HCT116 (cell line): ENCODE measurements at regions not wholly inside any gene's neighbourhood (a gene's known extent, or its start where the extent isn't known, plus 50 kb on each side); places are given as distances from the start of the nearest gene placed in this dataset.

Experiments
- ATAC-seq: fragments of 200-7000 bp; cut with Tn5 transposase; 2 replicates; pipeline ENCODE4 v1.9.1; 2020; ENCODE audit warnings: mild to moderate bottlenecking, moderate library complexity
- BruUV-seq: library from RNA; stranded (reverse); fragments of 400-500 nt; replicated peaks from 2 replicates; lab custom pipeline; 2021; lab: Mats Ljungman, UMichigan
- CTCF ChIA-PET: fragments of 300-600 bp; sonication (Branson Sonifier 250); formaldehyde crosslinking; loops from one replicate; lab custom pipeline; 2021; ENCODE audit warnings: antibody characterized with exemption; lab: Charles Lee
- POLR2A ChIA-PET: fragments of 300-600, 350-600 bp; sonication (Branson Sonifier 250); formaldehyde crosslinking; loops from one replicate; lab custom pipeline; 2021; ENCODE audit warnings: antibody characterized with exemption; lab: Charles Lee
- RAD21 ChIA-PET, 2 experiments: fragments of 300-600 bp; sonication (Branson Sonifier 250); formaldehyde crosslinking; loops; one replicate each; lab custom pipeline; 2023; ENCODE audit warnings: low total read pairs in 2 of 2; ENCODE audit not compliant: uncharacterized antibody in 2 of 2, unreplicated experiment in 2 of 2, low non-redundant PET in 1 of 2; lab: Charles Lee
- DNase-seq: peaks from one replicate; pipeline ENCODE4 v3.0.0-alpha.2; 2010; ENCODE audit warnings: low read depth, low spot score
- H2AFZ ChIP-seq: fragments of 200-600 bp; shearing (Covaris generic), sonication (generic); 2 replicates; pipeline ENCODE4 v1.6.1; 2017; ENCODE audit warnings: low read depth, mixed run types, mixed read lengths, antibody characterized with exemption, low read length; ENCODE audit not compliant: poor library complexity, severe bottlenecking
- H3K27ac ChIP-seq: 2 replicates; pipeline ENCODE4 v1.5.1; 2012; ENCODE audit warnings: low read depth, low read length
- H3K27me3 ChIP-seq: fragments of 200-600 bp; sonication (generic); 2 replicates; pipeline ENCODE4 v1.6.1; 2016; ENCODE audit warnings: mixed run types, low read length, mixed read lengths; ENCODE audit not compliant: insufficient read depth
- H3K36me3 ChIP-seq, 2 experiments: fragments of 200-500 bp in 1 of 2; fragments of 200-600 bp in 1 of 2; sonication (Bioruptor generic) in 1 of 2; sonication (generic) in 1 of 2; 2 replicates each; pipeline versions ENCODE4 v1.5.1 to v1.6.1; 2014 to 2016; ENCODE audit warnings: low read length in 2 of 2, inconsistent platforms in 1 of 2, mixed read lengths in 1 of 2, mixed run types in 1 of 2; ENCODE audit not compliant: insufficient read depth in 2 of 2, control insufficient read depth in 1 of 2
- H3K4me1 ChIP-seq, 2 experiments: fragments of 200-600 bp in 1 of 2; sonication (generic) in 1 of 2; 2 replicates each; pipeline versions ENCODE4 v1.5.1 to v1.6.1; 2012 to 2017; ENCODE audit warnings: low read length in 2 of 2, inconsistent platforms in 1 of 2, mild to moderate bottlenecking in 1 of 2, mixed read lengths in 1 of 2, mixed run types in 1 of 2, moderate library complexity in 1 of 2; ENCODE audit not compliant: insufficient read depth in 2 of 2, control insufficient read depth in 1 of 2
- H3K4me2 ChIP-seq: fragments of 200-600 bp; sonication (generic); 2 replicates; pipeline ENCODE4 v1.6.1; 2017; ENCODE audit warnings: mixed run types, low read length, mixed read lengths
- H3K4me3 ChIP-seq, 2 experiments: fragments of 200-600 bp in 1 of 2; sonication (generic) in 1 of 2; replicated peaks in 1 of 2; 2 replicates each; pipeline ENCODE4 v1.5.1; 2011 to 2016; ENCODE audit warnings: low read length in 2 of 2, control low read depth in 1 of 2, low read depth in 1 of 2, mild to moderate bottlenecking in 1 of 2, mixed read lengths in 1 of 2, mixed run types in 1 of 2
- H3K79me2 ChIP-seq: fragments of 200-600 bp; sonication (generic); 2 replicates; pipeline ENCODE4 v1.6.1; 2017; ENCODE audit warnings: mild to moderate bottlenecking, mixed run types, low read length, moderate library complexity, mixed read lengths; ENCODE audit not compliant: insufficient read depth
- H3K9ac ChIP-seq: fragments of 200-600 bp; sonication (generic); 2 replicates; pipeline ENCODE4 v1.6.1; 2016; ENCODE audit warnings: low read length, mixed read lengths
- H3K9me2 ChIP-seq: fragments of 200-600 bp; sonication (generic), shearing (Covaris generic); 2 replicates; pipeline ENCODE4 v1.6.1; 2017; ENCODE audit warnings: mixed run types, mild to moderate bottlenecking, moderate library complexity; ENCODE audit not compliant: insufficient read depth
- H3K9me3 ChIP-seq, 2 experiments: fragments of 200-500 bp in 1 of 2; fragments of 200-600 bp in 1 of 2; sonication (Bioruptor generic) in 1 of 2; sonication (generic) in 1 of 2; 2 replicates each; pipeline ENCODE4 v1.6.1; 2014 to 2017; ENCODE audit warnings: low read length in 2 of 2, mixed read lengths in 2 of 2, inconsistent platforms in 1 of 2, low read depth in 1 of 2, mild to moderate bottlenecking in 1 of 2, mixed run types in 1 of 2, moderate library complexity in 1 of 2; ENCODE audit not compliant: control insufficient read depth in 1 of 2, insufficient read depth in 1 of 2
- H4K20me1 ChIP-seq: fragments of 200-600 bp; sonication (generic), shearing (Covaris generic); 2 replicates; pipeline ENCODE4 v1.6.1; 2017; ENCODE audit warnings: mixed run types, mild to moderate bottlenecking, moderate library complexity; ENCODE audit not compliant: insufficient read depth
- CEBPB ChIP-seq: IDR thresholded peaks from 2 replicates; pipeline ENCODE4 v1.6.1; 2012; ENCODE audit warnings: low read depth
- CTCF ChIP-seq, 3 experiments: fragments of 200-600 bp in 1 of 3; sonication (generic) in 1 of 3; IDR thresholded peaks in 2 of 3; conservative IDR thresholded peaks in 1 of 3; 2 replicates each; pipeline ENCODE4 v1.5.1; 2012 to 2017; ENCODE audit warnings: low read depth in 2 of 3, low read length in 2 of 3, antibody characterized with exemption in 1 of 3, borderline replicate concordance in 1 of 3, control low read depth in 1 of 3, mild to moderate bottlenecking in 1 of 3, mixed read lengths in 1 of 3, mixed run types in 1 of 3, moderate library complexity in 1 of 3; ENCODE audit not compliant: insufficient read depth in 1 of 3
- FOSL1 ChIP-seq: IDR thresholded peaks from 2 replicates; pipeline ENCODE4 v1.6.1; 2012; ENCODE audit warnings: low read depth
- JUND ChIP-seq: IDR thresholded peaks from 2 replicates; pipeline ENCODE4 v1.6.1; 2012
- MAX ChIP-seq: IDR thresholded peaks from 2 replicates; pipeline ENCODE4 v1.6.1; 2012
- POLR2A ChIP-seq: IDR thresholded peaks from 2 replicates; pipeline ENCODE4 v1.7.0; 2011; ENCODE audit warnings: borderline replicate concordance; ENCODE audit not compliant: insufficient read depth, insufficient read length; ENCODE audit errors: extremely low read depth
- POLR2AphosphoS5 ChIP-seq: IDR thresholded peaks from 2 replicates; pipeline ENCODE4 v1.6.1; 2011; ENCODE audit warnings: mild to moderate bottlenecking, low read depth, low read length, moderate library complexity
- RAD21 ChIP-seq: IDR thresholded peaks from 2 replicates; pipeline ENCODE4 v1.6.1; 2012; ENCODE audit warnings: low read depth, mild to moderate bottlenecking
- SIN3A ChIP-seq: IDR thresholded peaks from 2 replicates; pipeline ENCODE4 v1.6.1; 2012; ENCODE audit warnings: low read depth
- SP1 ChIP-seq: IDR thresholded peaks from 2 replicates; pipeline ENCODE4 v1.6.1; 2012; ENCODE audit warnings: low read depth
- SRF ChIP-seq: IDR thresholded peaks from 2 replicates; pipeline ENCODE4 v1.6.1; 2012; ENCODE audit warnings: low read depth
- TCF7L2 ChIP-seq: IDR thresholded peaks from 2 replicates; pipeline ENCODE4 v1.7.0; 2011; ENCODE audit warnings: borderline replicate concordance, inconsistent platforms; ENCODE audit not compliant: insufficient read depth, insufficient read length; ENCODE audit errors: extremely low read depth
- ZBTB33 ChIP-seq: IDR thresholded peaks from 2 replicates; pipeline ENCODE4 v1.6.1; 2011; ENCODE audit warnings: mild to moderate bottlenecking, low read length, moderate library complexity; ENCODE audit not compliant: insufficient replicate concordance; ENCODE audit errors: extremely low read depth
- intact Hi-C: fragments of 100-400 bp; cut with micrococcal nuclease; formaldehyde crosslinking; loops from 2 replicates; pipeline ENCODE4 v1.10.0; 2022

- no peaks in the 10 kb centered on the region for H3K9me3 ChIP-seq
- no peaks in the 10 kb centered on the region for H3K9me2 ChIP-seq
- peak overlapping the region; percentile 25 for H3K9ac ChIP-seq
- CTCF ChIA-PET: interaction anchor here (0.7 kb wide), 1 partner anchor 121 kb away, joined by 3 read pairs; no protein-coding TSS in a partner anchor
- no peaks in the 10 kb centered on the region for H3K79me2 ChIP-seq
- peak; percentile 71 for ATAC-seq
- H4K20me1 ChIP-seq: no peaks in the 10 kb centered on the region
- no peak overlapping the region for H2AFZ ChIP-seq
- no peak for TF ChIP-seq ZBTB33
- no peak for TF ChIP-seq POLR2A
- peak; percentile 24; the same call in 1 of the 2 replicates for TF ChIP-seq FOSL1
- peak; percentile 34; the same call in 1 of the 2 replicates for TF ChIP-seq RAD21
- TF ChIP-seq JUND: peak; percentile 22; the same call in 1 of the 2 replicates
- TF ChIP-seq MAX: no peak
- no peak for TF ChIP-seq SRF
- TF ChIP-seq TCF7L2: no peak
- no peak for TF ChIP-seq CEBPB
- TF ChIP-seq SIN3A: no peak
- peak; percentile 2; the same call in 1 of the 2 replicates for TF ChIP-seq SP1
- peak; percentile 7 to 22 (median 14); a peak in 1 of 6 replicates for TF ChIP-seq CTCF (IDR thresholded peaks at IDR 0.05 in 2 of 3, conservative IDR thresholded peaks at IDR 0.05 in 1 of 3; ENCODE audit: borderline replicate concordance in 1 of 3, insufficient read depth in 1 of 3, low read depth in 2 of 3, low read length in 2 of 3)
- no peak for TF ChIP-seq POLR2AphosphoS5
- TF ChIP-seq, all 23 proteins: peak for 5
- ChIA-PET POLR2A (interaction anchor here (1.2 kb wide), 1 partner anchor 15 kb away, joined by 3 read pairs; no protein-coding TSS in a partner anchor), RAD21 (no interaction called here)
- Histone ChIP-seq H3K36me3 (no peaks in the 10 kb centered on the region), H3K4me3 (peak overlapping the region in 1 of 2 experiments; percentile 22; a peak in 1 of 4 replicates), H3K4me2 (peak overlapping the region; percentile 54), H3K27me3 (no peaks in the 10 kb centered on the region), H3K4me1 (peaks cover 6 to 45% of the 10 kb centered on the region in 2 experiments; a peak in 3 of 4 replicates), H3K27ac (peak overlapping the region; percentile 50; the same call in 1 of the 2 replicates)
- intact Hi-C loops: no loop called here
- no TSS peak for BruUV-seq
- DNase-seq: peak; percentile 21
Measured at GRCh38 chr1:94698759-94699502, 121.2 kb upstream of the SLC44A3 start.
